ENCODE measurements at regions not wholly inside any gene's neighbourhood (a gene's known extent, or its start where the extent isn't known, plus 50 kb on each side); places are given as distances from the start of the nearest gene placed in this dataset.

DNA sequence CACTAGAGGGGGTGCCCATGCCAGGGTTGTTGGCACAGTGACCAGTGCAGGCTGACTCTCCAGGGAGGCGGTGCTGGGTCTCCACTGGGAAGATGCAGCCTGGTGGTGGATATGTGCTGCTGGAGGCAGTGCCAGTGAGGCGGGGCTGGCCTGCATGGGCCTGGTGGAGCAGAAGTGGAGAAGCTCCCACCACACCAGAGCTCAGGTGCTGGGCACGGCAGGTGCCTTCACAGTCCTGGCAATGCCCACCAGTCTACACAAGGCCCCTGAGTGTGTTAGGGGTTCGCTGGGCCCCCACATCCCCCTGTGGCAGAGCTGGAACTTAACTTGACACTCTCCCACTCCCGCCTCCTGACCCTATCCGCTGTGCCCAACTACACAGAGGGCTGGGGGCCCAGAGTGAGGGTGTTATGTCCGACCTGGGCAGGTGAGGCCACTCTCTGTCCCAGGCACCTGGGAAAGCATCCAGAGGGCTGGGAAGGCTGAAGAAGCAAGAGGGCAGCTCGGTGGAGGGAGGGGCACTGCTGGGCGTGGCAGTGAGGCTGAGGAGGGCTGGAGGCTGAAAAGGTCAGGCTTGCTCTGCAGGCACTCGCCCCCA is 102.4 kb upstream of the B3GAT1 start:
- TF ChIP-seq, protein P1, sequence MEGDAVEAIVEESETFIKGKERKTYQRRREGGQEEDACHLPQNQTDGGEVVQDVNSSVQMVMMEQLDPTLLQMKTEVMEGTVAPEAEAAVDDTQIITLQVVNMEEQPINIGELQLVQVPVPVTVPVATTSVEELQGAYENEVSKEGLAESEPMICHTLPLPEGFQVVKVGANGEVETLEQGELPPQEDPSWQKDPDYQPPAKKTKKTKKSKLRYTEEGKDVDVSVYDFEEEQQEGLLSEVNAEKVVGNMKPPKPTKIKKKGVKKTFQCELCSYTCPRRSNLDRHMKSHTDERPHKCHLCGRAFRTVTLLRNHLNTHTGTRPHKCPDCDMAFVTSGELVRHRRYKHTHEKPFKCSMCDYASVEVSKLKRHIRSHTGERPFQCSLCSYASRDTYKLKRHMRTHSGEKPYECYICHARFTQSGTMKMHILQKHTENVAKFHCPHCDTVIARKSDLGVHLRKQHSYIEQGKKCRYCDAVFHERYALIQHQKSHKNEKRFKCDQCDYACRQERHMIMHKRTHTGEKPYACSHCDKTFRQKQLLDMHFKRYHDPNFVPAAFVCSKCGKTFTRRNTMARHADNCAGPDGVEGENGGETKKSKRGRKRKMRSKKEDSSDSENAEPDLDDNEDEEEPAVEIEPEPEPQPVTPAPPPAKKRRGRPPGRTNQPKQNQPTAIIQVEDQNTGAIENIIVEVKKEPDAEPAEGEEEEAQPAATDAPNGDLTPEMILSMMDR (IDR thresholded peaks at IDR 0.05), result no peak
- TF ChIP-seq EP300 (IDR thresholded peaks at IDR 0.05) (no peak), POLR2A (IDR thresholded peaks at IDR 0.05) (no peak), POLR2AphosphoS5 (IDR thresholded peaks at IDR 0.05) (no peak)

Data from sigmoid colon (tissue), 4 donors.